CD14-positive monocyte (primary cell): ENCODE measurements at regions not wholly inside any gene's neighbourhood (a gene's known extent, or its start where the extent isn't known, plus 50 kb on each side); places are given as distances from the start of the nearest gene placed in this dataset.

Source experiments
- DNase-seq, 3 donors: peaks; one replicate each; pipeline ENCODE4 v3.0.0-alpha.2; 2011 to 2022
- H2AFZ ChIP-seq: 2 replicates; pipeline ENCODE4 v1.6.0; 2012; ENCODE audit warnings: mild to moderate bottlenecking, low read depth, low read length, inconsistent platforms; ENCODE audit not compliant: insufficient read depth, poor library complexity, severe bottlenecking
- H3K27ac ChIP-seq, 2 donors: 1 replicate in 1 of 2; 2 replicates in 1 of 2; pipeline ENCODE4 v1.5.1; 2012 to 2013; ENCODE audit warnings: low read length in 2 of 2, control low read depth in 1 of 2, inconsistent platforms in 1 of 2, low read depth in 1 of 2, mild to moderate bottlenecking in 1 of 2
- H3K27me3 ChIP-seq, 2 donors: one replicate each; pipeline versions ENCODE4 v1.6.0 to v1.6.1; 2011 to 2013; ENCODE audit warnings: low read length in 2 of 2; ENCODE audit not compliant: control insufficient read depth in 2 of 2, insufficient read depth in 2 of 2
- H3K36me3 ChIP-seq, 2 donors: replicated peaks in 1 of 2; 1 replicate in 1 of 2; 2 replicates in 1 of 2; pipeline versions ENCODE4 v1.5.1 to v1.6.1; 2012 to 2013; ENCODE audit warnings: low read length in 2 of 2, control low read depth in 1 of 2, inconsistent platforms in 1 of 2, mild to moderate bottlenecking in 1 of 2; ENCODE audit not compliant: insufficient read depth in 2 of 2, control insufficient read depth in 1 of 2
- H3K4me1 ChIP-seq, 2 donors: 1 replicate in 1 of 2; 2 replicates in 1 of 2; pipeline versions ENCODE4 v1.5.1 to v1.6.1; 2012 to 2013; ENCODE audit warnings: low read length in 2 of 2, control low read depth in 1 of 2, inconsistent platforms in 1 of 2, mild to moderate bottlenecking in 1 of 2, moderate library complexity in 1 of 2; ENCODE audit not compliant: insufficient read depth in 2 of 2, control insufficient read depth in 1 of 2
- H3K4me2 ChIP-seq: replicated peaks from 2 replicates; pipeline ENCODE3; 2012; ENCODE audit warnings: low read length, moderate library complexity, mild to moderate bottlenecking; ENCODE audit not compliant: poor library complexity, severe bottlenecking; ENCODE audit errors: extremely low read depth
- H3K4me3 ChIP-seq, 3 experiments: fragments of 200-600 bp in 1 of 3; sonication (generic) in 1 of 3; replicated peaks in 1 of 3; 1 replicate in 2 of 3; 2 replicates in 1 of 3; pipeline ENCODE4 v1.5.1; 2011 to 2013; ENCODE audit warnings: low read length in 3 of 3, mild to moderate bottlenecking in 3 of 3, control low read depth in 2 of 3, low read depth in 2 of 3, inconsistent platforms in 1 of 3, moderate library complexity in 1 of 3
- H3K79me2 ChIP-seq: 2 replicates; pipeline ENCODE4 v1.6.0; 2012; ENCODE audit warnings: mild to moderate bottlenecking, control low read depth, inconsistent platforms, low read length, moderate library complexity; ENCODE audit not compliant: insufficient read depth
- H3K9ac ChIP-seq: 2 replicates; pipeline ENCODE4 v1.6.0; 2017; ENCODE audit warnings: low read length, mild to moderate bottlenecking; ENCODE audit not compliant: insufficient read depth, poor library complexity, severe bottlenecking
- H3K9me3 ChIP-seq, 2 donors: replicated peaks in 1 of 2; 1 replicate in 1 of 2; 2 replicates in 1 of 2; pipeline versions ENCODE4 v1.5.1 to v1.6.1; 2012 to 2013; ENCODE audit warnings: low read length in 2 of 2, control low read depth in 1 of 2; ENCODE audit not compliant: control insufficient read depth in 1 of 2, insufficient read depth in 1 of 2
- H4K20me1 ChIP-seq: 2 replicates; pipeline ENCODE4 v1.6.0; 2012; ENCODE audit warnings: mild to moderate bottlenecking, low read length, control low read depth, moderate library complexity; ENCODE audit not compliant: insufficient read depth
- H3K27ac Mint-ChIP-seq, 7 donors: one replicate each; pipeline ENCODE4 v1.8.0; 2020; ENCODE audit warnings: mild to moderate bottlenecking in 7 of 7, mixed read lengths in 7 of 7, moderate library complexity in 6 of 7, inconsistent platforms in 2 of 7
- H3K27me3 Mint-ChIP-seq, 3 donors: one replicate each; pipeline ENCODE4 v1.8.0; 2021 to 2022; ENCODE audit warnings: low read depth in 3 of 3, mild to moderate bottlenecking in 3 of 3, mixed read lengths in 3 of 3, moderate library complexity in 3 of 3, inconsistent platforms in 1 of 3
- H3K36me3 Mint-ChIP-seq, 2 donors: one replicate each; pipeline ENCODE4 v1.8.0; 2020; ENCODE audit warnings: mixed read lengths in 2 of 2, inconsistent platforms in 1 of 2, mild to moderate bottlenecking in 1 of 2
- H3K4me1 Mint-ChIP-seq: one replicate; pipeline ENCODE4 v1.8.0; 2020; ENCODE audit warnings: mild to moderate bottlenecking, mixed read lengths
- H3K4me3 Mint-ChIP-seq, 2 donors: one replicate each; pipeline ENCODE4 v1.8.0; 2020; ENCODE audit warnings: mild to moderate bottlenecking in 2 of 2, mixed read lengths in 2 of 2, moderate library complexity in 1 of 2
- H3K9me3 Mint-ChIP-seq, 7 donors: one replicate each; pipeline ENCODE4 v1.8.0; 2020 to 2022; ENCODE audit warnings: mixed read lengths in 7 of 7, mild to moderate bottlenecking in 6 of 7, moderate library complexity in 6 of 7, inconsistent platforms in 2 of 7
- CTCF ChIP-seq: fragments of 200-600 bp; IDR thresholded peaks from one replicate; pipeline ENCODE4 v1.8.0; 2022; ENCODE audit warnings: antibody characterized with exemption, mild to moderate bottlenecking
- WGBS: methylation state at CpG from one replicate; pipeline ENCODE4 v1.1.5; 2013; ENCODE audit warnings: missing lambda C conversion rate; ENCODE audit not compliant: insufficient coverage; 5-methylcytosine and 5-hydroxymethylcytosine counted together
- intact Hi-C, 2 donors: fragments of 100-400 bp; cut with micrococcal nuclease; formaldehyde crosslinking; loops; one replicate each; pipeline versions ENCODE4 v1.15.0 to v1.15.1; 2023

- Mint-ChIP-seq H3K4me1 (peaks cover 32% of the 10 kb centered on the region), H3K9me3 (peaks cover 8 to 19% (median 13%) of the 10 kb centered on the region in 7 donors), H3K4me3 (peak overlapping the region; percentile 69 to 76), H3K27me3 (peaks cover 2 to 6% (median 3%) of the 10 kb centered on the region in 3 donors), H3K36me3 (peaks cover 3 to 6% of the 10 kb centered on the region in 2 donors), H3K27ac (peak overlapping the region; percentile 98 to 100 (median 99))
- WGBS = 0% methylated on average over 10 of the region's 13 CpGs
- H3K27ac ChIP-seq = peak overlapping the region; percentile 97 to 99
- peak overlapping the region in 2 of 3 experiments; percentile 25 to 34 for H3K4me3 ChIP-seq
- H2AFZ ChIP-seq = no peak overlapping the region
- peak overlapping the region; percentile 53 for H3K4me2 ChIP-seq
- H3K4me1 ChIP-seq = peaks cover 31% of the 10 kb centered on the region in 2 donors
- TF ChIP-seq CTCF = no peak
- H3K36me3 ChIP-seq = no peaks in the 10 kb centered on the region
- H3K9me3 ChIP-seq = peaks cover 10 to 13% of the 10 kb centered on the region in 2 donors
- no peaks in the 10 kb centered on the region for H3K27me3 ChIP-seq
- intact Hi-C loops = loop anchor here (1.0 to 2.0 kb wide), 5 partner anchors 21 to 63 kb away; no protein-coding TSS in a partner anchor
- peak; percentile 99 to 100 (median 100) for DNase-seq
- H4K20me1 ChIP-seq = no peaks in the 10 kb centered on the region
- peak overlapping the region; percentile 75 for H3K9ac ChIP-seq
- no peaks in the 10 kb centered on the region for H3K79me2 ChIP-seq
Measured at GRCh38 chr11:62025487-62026105, 58.2 kb upstream of the FTH1 start.

- no CpG with 5 or more reads among the region's 6 CpGs for WGBS
- Histone ChIP-seq H3K4me1 (peaks cover 36 to 37% of the 10 kb centered on the region in 2 donors), H2AFZ (no peak overlapping the region), H4K20me1 (no peaks in the 10 kb centered on the region), H3K9me3 (peaks cover 10 to 16% of the 10 kb centered on the region in 2 donors), H3K36me3 (no peaks in the 10 kb centered on the region), H3K27ac (peak overlapping the region; percentile 97 to 99), H3K4me2 (peak overlapping the region; percentile 53), H3K9ac (peak overlapping the region; percentile 75), H3K79me2 (no peaks in the 10 kb centered on the region), H3K4me3 (peak overlapping the region in 2 of 3 experiments; percentile 25 to 34), H3K27me3 (no peaks in the 10 kb centered on the region)
- Mint-ChIP-seq H3K9me3 (peaks cover 8 to 23% (median 14%) of the 10 kb centered on the region in 7 donors), H3K4me1 (peaks cover 37% of the 10 kb centered on the region), H3K27ac (peak overlapping the region; percentile 98 to 100 (median 99)), H3K27me3 (peaks cover 2 to 6% (median 3%) of the 10 kb centered on the region in 3 donors), H3K4me3 (peak overlapping the region; percentile 69 to 71), H3K36me3 (peaks cover 3 to 6% of the 10 kb centered on the region in 2 donors)
- no peak for TF ChIP-seq CTCF
- DNase-seq = peak; percentile 56 to 80 (median 80)
- intact Hi-C loops = loop anchor here (1.0 to 2.0 kb wide), 5 partner anchors 20 to 62 kb away; no protein-coding TSS in a partner anchor
Measured at GRCh38 chr11:62024936-62025486, 57.6 kb upstream of the FTH1 start.
